K562 (cell line): ENCODE measurements at regions not wholly inside any gene's neighbourhood (a gene's known extent, or its start where the extent isn't known, plus 50 kb on each side); places are given as distances from the start of the nearest gene placed in this dataset.

Experiments
- ATAC-seq: fragments of 200-7000 bp; cut with Tn5 transposase; 3 replicates; pipeline ENCODE4 v1.9.1; 2020; ENCODE audit warnings: moderate library complexity
- BruUV-seq: library from RNA; stranded (reverse); fragments of 400-500 nt; replicated peaks from 2 replicates; lab custom pipeline; 2021; lab: Mats Ljungman, UMichigan
- CTCF ChIA-PET: fragments of 300-600 bp; formaldehyde crosslinking; extraction: SDS; loops from one replicate; lab custom pipeline; 2021; ENCODE audit warnings: low intra/inter-chr PET ratio; lab: Yijun Ruan, JAX
- POLR2A ChIA-PET: fragments of 300-600, 350-650 bp; sonication (Branson Sonifier 250); formaldehyde crosslinking; extraction: SDS; loops from one replicate; lab custom pipeline; 2021; ENCODE audit warnings: antibody characterized with exemption, inconsistent platforms; lab: Yijun Ruan, JAX
- DNase-seq, 4 experiments: peaks; one replicate each; pipeline versions ENCODE4 v3.0.0 to v3.0.0-alpha.2; 2011 to 2018; ENCODE audit warnings: low spot score in 3 of 4, mixed read lengths in 3 of 4; ENCODE audit errors: extremely low read depth in 1 of 4
- FAIRE-seq: peaks from 2 replicates; lab custom pipeline; 2011; peaks lifted over from hg19 to GRCh38; lab: Jason Lieb, UNC
- H2AFZ ChIP-seq: 2 replicates; pipeline ENCODE4 v1.6.0; 2011; ENCODE audit warnings: low read depth, low read length, control low read depth, inconsistent platforms
- H3K27ac ChIP-seq: fragments of 200-600 bp; 3 replicates; pipeline ENCODE4 v1.8.0; 2011; ENCODE audit warnings: low read depth, mild to moderate bottlenecking, control low read depth, inconsistent platforms, low read length, moderate library complexity, mixed read lengths; ENCODE audit errors: extremely low read depth
- H3K27me3 ChIP-seq, 2 experiments: fragments of 300-600 bp in 1 of 2; 2 replicates in 1 of 2; 3 replicates in 1 of 2; pipeline versions ENCODE4 v1.6.0 to v1.8.0; 2011; ENCODE audit warnings: inconsistent platforms in 2 of 2, low read length in 2 of 2, mild to moderate bottlenecking in 1 of 2, mixed read lengths in 1 of 2, moderate library complexity in 1 of 2; ENCODE audit not compliant: control insufficient read depth in 2 of 2, insufficient read depth in 2 of 2
- H3K36me3 ChIP-seq: fragments of 300-600 bp; 3 replicates; pipeline ENCODE4 v1.8.0; 2011; ENCODE audit warnings: mild to moderate bottlenecking, low read length, inconsistent platforms; ENCODE audit not compliant: control insufficient read depth, insufficient read depth
- H3K4me1 ChIP-seq, 2 experiments: fragments of 200-600 bp in 1 of 2; replicated peaks in 1 of 2; 2 replicates in 1 of 2; 3 replicates in 1 of 2; pipeline versions ENCODE4 v1.5.1 to v1.8.0; 2011; ENCODE audit warnings: inconsistent platforms in 2 of 2, low read length in 2 of 2, mild to moderate bottlenecking in 1 of 2, mixed read lengths in 1 of 2, moderate library complexity in 1 of 2; ENCODE audit not compliant: control insufficient read depth in 2 of 2, insufficient read depth in 2 of 2
- H3K4me2 ChIP-seq: 2 replicates; pipeline ENCODE4 v1.6.1; 2011; ENCODE audit warnings: low read length, control low read depth, inconsistent platforms, mixed read lengths; ENCODE audit not compliant: insufficient read depth
- H3K4me3 ChIP-seq: fragments of 200-600 bp; sonication (generic), shearing (Covaris generic); 2 replicates; pipeline ENCODE4 v1.5.1; 2016; ENCODE audit warnings: control low read depth, inconsistent platforms
- H3K79me2 ChIP-seq: fragments of 200-600 bp; 3 replicates; pipeline ENCODE4 v1.8.0; 2011; ENCODE audit warnings: low read length, inconsistent platforms; ENCODE audit not compliant: control insufficient read depth, insufficient read depth
- H3K9ac ChIP-seq, 2 experiments: 2 replicates each; pipeline versions ENCODE4 v1.6.0 to v1.6.1; 2011; ENCODE audit warnings: low read depth in 2 of 2, low read length in 2 of 2, control low read depth in 1 of 2, inconsistent platforms in 1 of 2, mild to moderate bottlenecking in 1 of 2, mixed read lengths in 1 of 2; ENCODE audit not compliant: insufficient read depth in 1 of 2
- H3K9me1 ChIP-seq: one replicate; pipeline ENCODE4 v1.6.0; 2011; ENCODE audit warnings: inconsistent platforms, mild to moderate bottlenecking, low read length, moderate library complexity; ENCODE audit not compliant: control insufficient read depth, insufficient read depth
- H3K9me3 ChIP-seq: replicated peaks from 2 replicates; pipeline ENCODE4 v1.5.1; 2011; ENCODE audit warnings: low read depth, low read length, inconsistent platforms; ENCODE audit not compliant: control insufficient read depth, insufficient read depth
- H4K20me1 ChIP-seq: replicated peaks from 2 replicates; pipeline ENCODE4 v1.6.1; 2011; ENCODE audit warnings: low read length, inconsistent platforms, mixed read lengths; ENCODE audit not compliant: control insufficient read depth, insufficient read depth
- ARHGAP35 ChIP-seq: fragments of 450-650 bp; IDR thresholded peaks from 2 replicates; pipeline ENCODE4 v1.6.1; 2018; ENCODE audit not compliant: partially characterized antibody
- CCAR2 ChIP-seq: fragments of 200-400 bp; formaldehyde crosslinking; IDR thresholded peaks from 2 replicates; pipeline ENCODE4 v1.6.1; 2017; ENCODE audit warnings: mild to moderate bottlenecking, low read depth, low read length
- ESRRA ChIP-seq: fragments of 450-650 bp; IDR thresholded peaks from 2 replicates; pipeline ENCODE4 v1.6.1; 2014; ENCODE audit warnings: low read depth, mild to moderate bottlenecking, moderate library complexity, borderline replicate concordance
- ESRRB ChIP-seq: fragments of 250-450 bp; sonication (Bioruptor Pico); IDR thresholded peaks from 2 replicates; pipeline ENCODE4 v1.5.0; 2020; ENCODE audit warnings: mild to moderate bottlenecking, moderate library complexity, borderline replicate concordance
- ETV1 ChIP-seq: fragments of 450-650 bp; conservative IDR thresholded peaks from 2 replicates; pipeline ENCODE4 v1.6.1; 2016; ENCODE audit warnings: missing genetic modification characterization, control low read depth, low read depth, missing compliant biosample characterization
- FOXJ2 ChIP-seq: fragments of 200-800 bp; sonication (Bioruptor generic); IDR thresholded peaks from 2 replicates; pipeline ENCODE4 v1.6.1; 2016; ENCODE audit warnings: missing genetic modification characterization, missing compliant biosample characterization
- GTF2F1 ChIP-seq: IDR thresholded peaks from 2 replicates; pipeline ENCODE4 v1.6.1; 2011; ENCODE audit warnings: low read depth, low read length, improper control_type of control experiment
- HOXB6 ChIP-seq: fragments of 250-450 bp; sonication (Bioruptor Pico); IDR thresholded peaks from 2 replicates; pipeline ENCODE4 v1.5.1; 2022; ENCODE audit warnings: mild to moderate bottlenecking, borderline replicate concordance
- LARP7 ChIP-seq: fragments of 450-650 bp; IDR thresholded peaks from 2 replicates; pipeline ENCODE4 v1.6.1; 2016
- PYGO2 ChIP-seq: fragments of 450-650 bp; IDR thresholded peaks from 2 replicates; pipeline ENCODE4 v1.6.1; 2016; ENCODE audit warnings: mild to moderate bottlenecking, missing genetic modification characterization, moderate library complexity, missing compliant biosample characterization
- SMC3 ChIP-seq: conservative IDR thresholded peaks from 2 replicates; pipeline ENCODE4 v1.6.1; 2011; ENCODE audit warnings: low read depth, low read length, improper control_type of control experiment; ENCODE audit not compliant: insufficient read depth
- ZFX ChIP-seq: sonication (generic); formaldehyde crosslinking; IDR thresholded peaks from 2 replicates; pipeline ENCODE4 v1.8.0; 2022; ENCODE audit warnings: mild to moderate bottlenecking, missing genetic modification reagents, moderate library complexity
- ZNF324 ChIP-seq: fragments of 250-450 bp; sonication (Bioruptor Pico); IDR thresholded peaks from 2 replicates; pipeline ENCODE4 v1.4.0; 2020; ENCODE audit warnings: mild to moderate bottlenecking
- ZNF584 ChIP-seq: fragments of 200-800 bp; sonication (Bioruptor generic); IDR thresholded peaks from 2 replicates; pipeline ENCODE4 v1.6.1; 2016; ENCODE audit warnings: low read depth, mild to moderate bottlenecking, missing genetic modification characterization, missing compliant biosample characterization
- WGBS: fragments of 100-300 bp; shearing (Covaris generic); methylation state at CpG from one replicate; pipeline ENCODE4 v1.1.6; 2016; ENCODE audit warnings: low coverage, mixed read lengths; ENCODE audit not compliant: insufficient coverage; ENCODE audit errors: missing lambda C conversion rate; 5-methylcytosine and 5-hydroxymethylcytosine counted together
- in situ Hi-C: fragments of 300-500 bp; cut with MboI; formaldehyde crosslinking; loops from 4 replicates; pipeline ENCODE4 v1.15.0; 2018; ENCODE audit warnings: inconsistent platforms, mixed read lengths
- intact Hi-C: fragments of 100-400 bp; cut with micrococcal nuclease; formaldehyde crosslinking; loops from 2 replicates; pipeline ENCODE4 v1.14.2; 2022
- TF ChIP-seq, protein P1 (sequence below): fragments of 450-650 bp; formaldehyde crosslinking; IDR thresholded peaks from 2 replicates; pipeline ENCODE4 v1.4.0; 2022; ENCODE audit warnings: missing genetic modification characterization
- TF ChIP-seq, protein P2 (sequence below): fragments of 250-450 bp; sonication (Bioruptor Pico); IDR thresholded peaks from 2 replicates; pipeline ENCODE4 v1.5.0; 2021; ENCODE audit warnings: mild to moderate bottlenecking, borderline replicate concordance
- TF ChIP-seq, protein P3 (sequence below): sonication (generic); formaldehyde crosslinking; IDR thresholded peaks from 2 replicates; pipeline ENCODE4 v1.8.1; 2022; ENCODE audit warnings: missing genetic modification reagents
- TF ChIP-seq, protein P4 (sequence below): fragments of 250-450 bp; sonication (Bioruptor Pico); IDR thresholded peaks from 2 replicates; pipeline ENCODE4 v1.8.0; 2021; ENCODE audit warnings: moderate library complexity, mild to moderate bottlenecking, inconsistent platforms

DNA sequence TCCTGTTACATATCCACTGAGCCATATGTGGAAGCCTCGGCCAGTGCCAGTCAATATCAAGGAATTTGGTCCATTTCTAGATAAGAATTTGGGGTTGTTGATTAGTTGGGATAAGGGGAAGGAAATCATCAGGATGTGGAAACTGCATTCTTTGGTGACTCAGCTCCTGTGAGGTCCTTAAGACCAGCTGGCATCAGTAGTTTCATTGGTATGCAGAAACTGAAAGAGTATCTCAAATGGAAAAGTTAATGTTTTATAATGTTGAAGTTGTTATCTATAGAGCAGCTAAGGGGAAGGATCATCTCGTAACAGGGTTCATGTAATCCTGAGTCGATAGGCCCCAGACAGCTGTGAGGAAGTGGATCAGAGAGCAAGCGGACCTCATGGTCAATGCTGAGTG is 52.5 kb upstream of the PRNP start (continued):
- TF ChIP-seq, protein P1, sequence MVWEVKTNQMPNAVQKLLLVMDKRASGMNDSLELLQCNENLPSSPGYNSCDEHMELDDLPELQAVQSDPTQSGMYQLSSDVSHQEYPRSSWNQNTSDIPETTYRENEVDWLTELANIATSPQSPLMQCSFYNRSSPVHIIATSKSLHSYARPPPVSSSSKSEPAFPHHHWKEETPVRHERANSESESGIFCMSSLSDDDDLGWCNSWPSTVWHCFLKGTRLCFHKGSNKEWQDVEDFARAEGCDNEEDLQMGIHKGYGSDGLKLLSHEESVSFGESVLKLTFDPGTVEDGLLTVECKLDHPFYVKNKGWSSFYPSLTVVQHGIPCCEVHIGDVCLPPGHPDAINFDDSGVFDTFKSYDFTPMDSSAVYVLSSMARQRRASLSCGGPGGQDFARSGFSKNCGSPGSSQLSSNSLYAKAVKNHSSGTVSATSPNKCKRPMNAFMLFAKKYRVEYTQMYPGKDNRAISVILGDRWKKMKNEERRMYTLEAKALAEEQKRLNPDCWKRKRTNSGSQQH: no peak

DNA sequence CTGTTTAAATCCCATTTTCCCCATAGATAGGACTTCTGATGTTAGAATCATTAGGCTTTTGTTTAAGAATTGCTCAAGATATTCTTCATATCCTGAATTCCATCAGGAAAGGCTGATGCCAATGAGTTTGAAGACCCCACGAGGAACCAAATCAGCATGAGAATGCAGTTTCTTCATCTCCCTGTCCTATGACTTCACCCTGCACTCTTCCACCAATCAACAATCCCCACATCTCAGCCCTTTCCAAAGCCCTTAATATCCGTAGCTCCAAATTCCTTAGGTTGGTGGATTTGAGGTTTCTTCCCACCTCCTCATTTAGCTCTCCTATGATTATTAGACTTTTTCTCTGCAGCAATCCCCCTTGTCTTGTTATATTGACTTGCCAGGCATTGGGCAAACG is 52.9 kb upstream of the PRNP start:
- Histone ChIP-seq H4K20me1 (no peaks in the 10 kb centered on the region), H3K36me3 (no peaks in the 10 kb centered on the region), H3K9ac (no peak overlapping the region), H3K9me3 (no peaks in the 10 kb centered on the region), H2AFZ (no peak overlapping the region), H3K9me1 (no peaks in the 10 kb centered on the region), H3K4me3 (no peak overlapping the region), H3K27ac (no peak overlapping the region), H3K4me1 (no peaks in the 10 kb centered on the region), H3K79me2 (no peaks in the 10 kb centered on the region), H3K4me2 (no peak overlapping the region), H3K27me3 (peaks cover 2 to 16% of the 10 kb centered on the region in 2 experiments; a peak in 1 of 5 replicates)
- 0% methylated on average over 3 of the region's 3 CpGs for WGBS
- ChIA-PET POLR2A (no interaction called here), CTCF (no interaction called here)
- no TSS peak for BruUV-seq
- no peak for FAIRE-seq
- no peak for ATAC-seq
- TF ChIP-seq HOXB6 (CRISPR knock-in tag): no peak
- TF ChIP-seq, protein P2, sequence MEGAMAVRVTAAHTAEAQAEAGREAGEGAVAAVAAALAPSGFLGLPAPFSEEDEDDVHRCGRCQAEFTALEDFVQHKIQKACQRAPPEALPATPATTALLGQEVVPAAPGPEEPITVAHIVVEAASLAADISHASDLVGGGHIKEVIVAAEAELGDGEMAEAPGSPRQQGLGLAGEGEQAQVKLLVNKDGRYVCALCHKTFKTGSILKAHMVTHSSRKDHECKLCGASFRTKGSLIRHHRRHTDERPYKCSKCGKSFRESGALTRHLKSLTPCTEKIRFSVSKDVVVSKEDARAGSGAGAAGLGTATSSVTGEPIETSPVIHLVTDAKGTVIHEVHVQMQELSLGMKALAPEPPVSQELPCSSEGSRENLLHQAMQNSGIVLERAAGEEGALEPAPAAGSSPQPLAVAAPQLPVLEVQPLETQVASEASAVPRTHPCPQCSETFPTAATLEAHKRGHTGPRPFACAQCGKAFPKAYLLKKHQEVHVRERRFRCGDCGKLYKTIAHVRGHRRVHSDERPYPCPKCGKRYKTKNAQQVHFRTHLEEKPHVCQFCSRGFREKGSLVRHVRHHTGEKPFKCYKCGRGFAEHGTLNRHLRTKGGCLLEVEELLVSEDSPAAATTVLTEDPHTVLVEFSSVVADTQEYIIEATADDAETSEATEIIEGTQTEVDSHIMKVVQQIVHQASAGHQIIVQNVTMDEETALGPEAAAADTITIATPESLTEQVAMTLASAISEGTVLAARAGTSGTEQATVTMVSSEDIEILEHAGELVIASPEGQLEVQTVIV: no peak
- no peak for TF ChIP-seq GTF2F1
- TF ChIP-seq FOXJ2: no peak
- no peak for TF ChIP-seq PYGO2 (tag)
- no peak for TF ChIP-seq ETV1 (tag)
- TF ChIP-seq LARP7: no peak
- no peak for TF ChIP-seq SMC3
- TF ChIP-seq, protein P3, sequence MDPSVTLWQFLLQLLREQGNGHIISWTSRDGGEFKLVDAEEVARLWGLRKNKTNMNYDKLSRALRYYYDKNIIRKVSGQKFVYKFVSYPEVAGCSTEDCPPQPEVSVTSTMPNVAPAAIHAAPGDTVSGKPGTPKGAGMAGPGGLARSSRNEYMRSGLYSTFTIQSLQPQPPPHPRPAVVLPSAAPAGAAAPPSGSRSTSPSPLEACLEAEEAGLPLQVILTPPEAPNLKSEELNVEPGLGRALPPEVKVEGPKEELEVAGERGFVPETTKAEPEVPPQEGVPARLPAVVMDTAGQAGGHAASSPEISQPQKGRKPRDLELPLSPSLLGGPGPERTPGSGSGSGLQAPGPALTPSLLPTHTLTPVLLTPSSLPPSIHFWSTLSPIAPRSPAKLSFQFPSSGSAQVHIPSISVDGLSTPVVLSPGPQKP (CRISPR knock-in tag): no peak
- no peak for TF ChIP-seq ZFX (CRISPR knock-in tag)
- TF ChIP-seq ESRRB (CRISPR knock-in tag): no peak
- no peak for TF ChIP-seq ZNF324 (CRISPR knock-in tag)
- no peak for TF ChIP-seq CCAR2
- TF ChIP-seq ESRRA: no peak
- TF ChIP-seq ARHGAP35: no peak
- TF ChIP-seq, protein P4, sequence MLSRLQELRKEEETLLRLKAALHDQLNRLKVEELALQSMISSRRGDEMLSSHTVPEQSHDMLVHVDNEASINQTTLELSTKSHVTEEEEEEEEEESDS (CRISPR knock-in tag): no peak
- no peak for TF ChIP-seq ZNF584 (CRISPR knock-in tag)
- in situ Hi-C loops (no loop called here), intact Hi-C loops (no loop called here)
- DNase-seq: no peak
